GF-D8 (cell line): ENCODE measurements at regions not wholly inside any gene's neighbourhood (a gene's known extent, or its start where the extent isn't known, plus 50 kb on each side); places are given as distances from the start of the nearest gene placed in this dataset.
"Not testable (repeated sequence)": the region's sequence is repeated elsewhere in the genome, so short reads cannot be mapped to it uniquely, and the experiment has no call there.

Source experiments
- DNase-seq: peaks from one replicate; lab custom pipeline; 2025; lab: John Stamatoyannopoulos, UW

DNA sequence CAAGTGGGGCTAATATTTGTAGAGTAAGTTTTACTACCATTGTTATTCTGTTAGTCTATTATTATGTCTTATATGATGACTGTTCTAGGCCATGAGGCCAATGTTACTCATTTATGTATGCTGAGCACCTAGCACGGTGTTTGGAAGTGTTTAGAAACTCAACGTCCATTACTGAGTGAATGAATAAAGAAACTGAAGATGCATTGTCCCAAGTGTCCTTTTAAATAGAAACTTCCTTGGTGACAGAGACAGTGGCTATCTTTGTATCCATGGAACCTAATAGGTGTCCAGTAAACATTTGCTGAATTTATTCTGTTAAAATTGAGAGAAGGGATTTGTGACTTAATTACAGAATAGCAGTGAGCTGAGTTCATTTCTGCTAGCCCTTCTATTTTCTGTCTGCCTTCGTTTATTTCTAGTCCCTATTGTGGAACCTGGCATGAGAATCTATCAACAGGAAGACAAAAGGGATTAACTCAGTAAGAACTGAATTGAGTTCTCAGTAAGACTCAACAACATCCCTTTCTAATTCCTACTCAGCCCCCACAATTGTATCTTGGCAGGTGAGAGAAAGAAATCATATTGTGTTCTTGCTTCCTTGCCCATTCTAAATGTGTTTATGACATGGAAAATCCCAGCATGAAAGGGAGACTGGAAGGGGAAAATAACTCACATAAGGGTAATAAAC, 246.6 kb upstream of the LRRC3B start:
- DNase-seq: no peak

GRCh38 chr3:26381411-26381810, 241.2 kb upstream of the LRRC3B start:
- DNase-seq: no peak

- no peak for DNase-seq
Measured at GRCh38 chr3:26406636-26407035, 215.9 kb upstream of the LRRC3B start.

DNA sequence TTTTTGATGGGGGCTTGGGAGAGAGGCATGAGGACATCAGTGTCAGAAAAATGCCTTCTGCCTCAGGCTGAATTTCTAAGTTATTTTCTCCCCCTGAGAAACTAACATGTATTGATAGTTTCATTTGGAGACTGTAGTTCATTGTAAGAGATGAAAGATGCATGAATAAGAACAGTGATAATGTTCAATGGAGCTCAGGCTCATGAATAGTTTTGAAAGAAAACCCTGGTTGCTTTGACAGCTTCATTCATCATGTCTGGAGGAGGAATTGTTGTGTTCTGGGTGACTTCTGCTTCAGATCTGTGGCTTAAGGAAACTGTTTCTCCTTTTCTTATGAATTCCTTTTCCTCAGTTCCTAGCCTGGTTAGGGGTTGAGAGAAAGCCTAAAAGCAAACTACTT, 204.0 kb upstream of the LRRC3B start:
- DNase-seq: no peak

- DNase-seq: no peak
Measured at GRCh38 chr3:26422415-26422814, 200.2 kb upstream of the LRRC3B start.

DNA sequence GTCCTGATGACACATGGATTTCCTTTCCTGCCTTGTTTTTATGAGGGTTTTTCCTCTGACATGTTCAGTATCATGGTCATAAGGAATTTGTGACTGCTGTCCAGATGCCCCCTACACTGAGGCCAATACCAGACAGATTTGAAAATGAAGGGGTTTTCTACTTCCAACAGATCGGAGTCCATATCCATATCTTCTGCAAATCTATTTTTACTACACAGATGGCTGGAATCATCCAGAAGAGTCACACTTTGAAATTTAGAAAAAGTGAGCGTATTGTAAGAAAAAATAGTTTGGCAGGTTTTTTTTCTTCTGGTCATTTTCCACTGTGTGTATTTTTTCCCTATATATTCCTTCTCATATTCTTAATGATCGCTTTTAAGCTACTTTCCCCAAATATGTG, 197.5 kb upstream of the LRRC3B start:
- DNase-seq: no peak

- DNase-seq: no peak
Measured at GRCh38 chr3:26428992-26429391, 193.6 kb upstream of the LRRC3B start.

DNA sequence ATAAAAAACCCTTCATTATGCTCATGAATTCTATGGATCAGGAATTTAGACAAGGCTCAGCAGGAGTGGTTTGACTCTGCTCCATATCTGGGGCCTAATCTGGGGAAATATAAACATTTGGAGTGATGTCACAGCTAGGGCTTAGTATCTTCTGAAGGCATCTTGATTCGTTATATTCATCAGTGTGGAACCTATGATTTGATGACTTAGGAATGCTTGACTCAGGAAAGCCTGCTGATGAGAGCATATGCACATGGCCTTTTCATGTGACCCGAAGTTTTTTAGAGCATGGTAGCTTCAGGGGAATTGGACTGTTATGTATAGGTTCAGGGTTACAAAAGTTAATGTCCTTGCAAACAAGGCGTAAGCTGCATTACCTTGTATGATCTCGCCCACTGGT, 184.9 kb upstream of the LRRC3B start:
- DNase-seq: no peak

DNA sequence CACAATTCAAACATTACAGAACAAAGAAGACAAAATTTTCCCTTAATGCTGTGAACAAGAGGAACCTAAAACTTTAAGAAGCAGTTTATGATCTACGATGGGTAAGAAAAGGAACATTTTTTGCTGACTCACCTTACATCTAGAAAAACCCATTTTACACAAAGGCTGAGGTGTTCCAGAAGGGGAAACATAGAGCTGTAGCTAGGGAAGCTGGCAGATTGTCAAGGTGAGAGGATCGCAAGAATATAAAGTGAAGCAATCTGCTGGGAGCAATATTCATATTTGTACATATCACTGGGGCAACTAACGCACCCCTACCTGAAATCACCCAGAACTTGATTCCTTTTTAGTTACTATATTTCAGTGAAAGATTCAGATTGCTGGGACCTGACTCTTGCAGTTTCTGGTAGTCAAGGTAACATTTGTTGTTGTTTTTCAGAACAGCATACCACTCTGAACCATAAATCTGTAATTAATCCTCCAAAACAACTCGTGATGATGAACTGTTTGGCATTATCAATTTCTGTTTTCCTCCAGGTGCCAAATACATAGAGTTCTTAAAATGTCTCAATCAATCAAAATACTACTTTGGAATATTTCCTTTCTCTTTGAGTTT, 184.1 kb upstream of the LRRC3B start:
- no peak for DNase-seq

DNA sequence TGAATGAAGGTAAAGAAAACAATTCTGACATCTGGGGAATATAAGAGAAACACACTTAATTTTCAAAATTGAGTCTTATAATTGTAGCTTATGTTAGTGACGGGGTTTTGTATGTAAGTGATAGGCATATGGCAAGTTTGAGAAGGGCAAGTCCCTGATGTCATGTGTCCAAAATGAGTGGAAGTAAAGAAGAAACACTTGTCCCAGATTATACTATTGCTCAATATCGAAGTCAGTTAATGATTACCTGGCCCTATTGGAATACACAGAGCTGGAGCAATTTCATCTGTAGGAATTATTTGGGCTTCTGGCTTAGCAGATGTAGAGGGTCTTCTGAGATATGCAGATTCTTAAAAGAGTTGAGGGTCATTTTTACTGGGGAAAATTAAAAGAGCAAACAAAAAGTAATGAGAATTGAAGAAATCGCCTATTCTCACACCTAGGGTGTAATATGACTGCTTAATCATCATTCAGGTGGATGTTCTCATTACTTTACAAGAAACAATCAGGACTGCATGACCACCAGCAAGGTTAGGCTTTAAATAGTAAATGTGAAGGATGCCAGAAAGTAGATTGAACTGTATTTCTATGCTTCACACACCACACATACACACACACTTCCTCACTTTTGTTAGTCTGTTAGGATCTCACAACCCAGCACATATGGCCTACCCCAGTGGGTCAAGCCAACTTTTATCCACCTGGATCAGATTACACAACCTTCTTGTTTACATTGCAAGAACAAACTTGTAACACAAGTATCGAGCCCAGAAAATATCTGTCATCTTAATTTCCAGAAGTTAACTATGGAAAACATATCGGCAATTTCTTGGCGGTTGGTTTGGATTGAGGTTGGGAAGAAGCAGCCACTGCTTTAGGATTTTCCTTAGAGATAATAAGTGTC, 183.3 kb upstream of the LRRC3B start:
- DNase-seq: no peak

DNA sequence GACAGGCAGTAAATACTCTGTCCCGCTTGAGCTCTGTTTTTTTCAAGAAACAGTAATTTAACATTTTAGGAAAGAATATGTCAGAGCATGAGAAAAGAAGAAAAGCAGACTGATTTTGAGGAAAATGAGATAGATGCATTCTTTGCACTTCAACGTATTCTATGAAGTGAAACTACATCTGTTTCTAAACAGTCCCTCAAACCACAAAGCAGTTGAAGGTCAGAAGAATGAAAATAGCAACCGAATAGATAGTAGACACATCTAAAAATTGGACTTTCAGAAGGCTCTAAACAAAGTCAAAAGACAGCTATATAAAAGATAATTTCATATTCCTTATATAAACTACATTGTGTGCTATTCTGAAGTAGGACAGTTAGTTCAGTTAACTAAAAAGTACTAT, 172.6 kb upstream of the LRRC3B start:
- no peak for DNase-seq

DNA sequence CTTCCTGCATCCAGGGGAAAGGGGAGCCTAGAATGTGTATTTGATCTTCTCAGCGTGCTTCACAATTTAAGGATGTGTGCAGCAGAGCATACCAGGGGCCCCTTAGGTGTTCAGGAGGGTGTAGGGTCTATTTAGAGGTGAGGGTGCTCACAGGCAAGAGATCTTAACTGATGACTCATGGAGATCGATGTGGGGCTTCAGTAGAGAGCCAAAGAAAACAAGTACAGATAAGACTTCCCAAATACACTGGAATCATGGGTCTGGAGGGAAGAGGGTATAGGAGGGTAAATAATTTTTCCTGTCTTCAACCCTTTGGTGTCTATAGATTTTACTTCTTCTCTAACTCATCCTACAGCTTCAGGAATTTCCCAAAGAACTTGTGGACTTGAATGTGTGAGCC, 170.2 kb upstream of the LRRC3B start:
- no peak for DNase-seq

DNA sequence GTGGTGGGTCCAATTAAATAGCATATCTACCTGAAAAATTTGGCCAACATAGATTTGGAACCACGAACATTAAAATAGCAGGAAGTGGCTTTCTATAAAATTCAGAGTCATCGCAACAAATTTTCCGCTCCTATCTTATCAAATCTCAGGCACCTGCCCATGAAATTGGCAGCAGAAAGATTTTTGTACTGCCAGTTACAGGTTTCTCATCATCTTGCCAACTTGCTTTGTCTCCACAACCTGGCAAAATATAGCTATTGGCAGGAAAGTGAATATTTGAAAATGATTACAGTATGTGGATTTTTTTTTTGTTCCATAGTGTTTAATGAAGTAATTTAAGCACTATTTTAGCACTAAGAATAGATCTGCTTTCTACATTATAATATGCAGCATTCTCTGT, 161.6 kb upstream of the LRRC3B start:
- DNase-seq: no peak

- DNase-seq: no peak
Measured at GRCh38 chr3:26472345-26472744, 150.2 kb upstream of the LRRC3B start.

- DNase-seq: no peak
Measured at GRCh38 chr3:26474706-26475105, 147.9 kb upstream of the LRRC3B start.

DNA sequence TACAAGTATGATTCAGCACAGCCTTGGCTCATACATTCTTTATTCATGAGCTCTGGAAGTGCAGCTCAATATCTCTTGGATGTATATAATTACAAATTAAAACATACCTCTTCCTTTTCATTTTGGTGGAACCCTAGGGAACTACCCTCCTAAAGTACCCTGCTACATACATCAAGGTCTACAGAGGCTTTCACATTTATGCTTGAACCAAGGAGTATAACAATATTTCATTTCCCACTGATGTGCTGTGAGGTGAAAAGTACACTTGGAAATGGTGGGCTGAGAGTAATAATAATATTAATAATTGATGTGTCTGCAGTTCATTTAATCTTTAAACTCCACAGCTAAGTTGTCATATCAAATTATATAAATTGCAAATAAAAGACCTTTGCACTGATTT, 142.2 kb upstream of the LRRC3B start:
- DNase-seq: no peak

DNA sequence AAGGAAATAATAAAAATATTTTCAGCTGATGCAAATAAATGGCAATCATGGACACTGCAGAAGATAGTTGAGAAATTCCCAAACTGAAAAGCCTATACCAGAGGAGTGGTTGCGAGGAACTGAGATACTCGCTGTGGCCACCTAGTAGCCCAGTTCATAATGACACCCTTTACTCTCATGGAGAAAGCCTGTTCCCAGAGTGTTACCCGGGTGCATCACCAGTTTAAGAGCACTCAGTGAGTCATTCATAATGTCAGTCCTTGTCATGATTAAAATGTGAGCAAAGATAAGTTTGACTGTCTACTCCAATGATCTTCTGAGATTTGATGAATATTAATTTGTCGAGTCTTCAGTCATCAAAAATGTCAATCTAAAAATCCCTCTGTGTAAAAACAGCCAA, 138.4 kb upstream of the LRRC3B start:
- DNase-seq: no peak

GRCh38 chr3:26498271-26498670, 124.3 kb upstream of the LRRC3B start:
- no peak for DNase-seq

DNA sequence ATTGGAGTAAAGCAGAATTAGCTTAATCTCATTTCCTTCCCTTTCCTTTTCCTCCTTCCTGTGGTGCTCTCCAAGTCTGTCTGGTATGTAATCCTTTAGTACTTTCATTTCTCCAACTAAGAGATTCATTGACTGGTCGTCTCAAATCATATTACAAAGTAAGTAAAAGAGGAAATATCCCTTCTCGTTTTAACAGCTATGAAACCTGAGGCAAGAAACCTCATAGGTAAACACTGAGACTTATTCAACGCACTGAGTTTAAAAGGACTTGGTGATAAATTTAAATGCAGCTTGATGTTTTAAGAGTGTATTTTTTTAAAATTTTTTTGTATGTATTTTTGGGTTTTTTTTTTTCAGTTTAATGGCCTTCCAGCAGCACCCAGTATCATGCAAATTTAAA, 117.2 kb upstream of the LRRC3B start:
- DNase-seq: no peak

- not testable (repeated sequence) for DNase-seq
Measured at GRCh38 chr3:26514445-26515029, 108.0 kb upstream of the LRRC3B start.

- no peak for DNase-seq
Measured at GRCh38 chr3:26515351-26515750, 107.2 kb upstream of the LRRC3B start.

- DNase-seq: no peak
Measured at GRCh38 chr3:26521261-26521660, 101.3 kb upstream of the LRRC3B start.

DNA sequence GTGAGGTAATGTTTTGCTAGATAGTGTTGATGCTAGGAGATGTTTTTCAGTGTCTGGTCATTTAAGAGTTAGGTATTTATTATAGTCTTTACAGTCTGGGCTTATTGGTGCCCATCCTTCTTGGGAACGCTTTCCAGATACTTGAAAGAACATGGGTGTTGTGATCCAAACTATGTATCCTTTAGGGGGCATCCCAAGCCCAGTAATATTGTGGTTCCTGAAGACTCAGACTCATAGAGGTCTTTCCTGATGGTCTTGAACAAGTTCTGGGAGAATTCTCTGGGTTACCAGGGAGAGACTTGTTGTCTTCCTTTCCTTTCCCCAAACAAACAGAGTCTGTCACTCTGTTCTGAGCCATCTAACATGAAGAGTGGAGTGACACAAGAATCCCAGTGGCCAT, 99.7 kb upstream of the LRRC3B start:
- no peak for DNase-seq
